ENCODE measurements at regions not wholly inside any gene's neighbourhood (a gene's known extent, or its start where the extent isn't known, plus 50 kb on each side); places are given as distances from the start of the nearest gene placed in this dataset.

DNA sequence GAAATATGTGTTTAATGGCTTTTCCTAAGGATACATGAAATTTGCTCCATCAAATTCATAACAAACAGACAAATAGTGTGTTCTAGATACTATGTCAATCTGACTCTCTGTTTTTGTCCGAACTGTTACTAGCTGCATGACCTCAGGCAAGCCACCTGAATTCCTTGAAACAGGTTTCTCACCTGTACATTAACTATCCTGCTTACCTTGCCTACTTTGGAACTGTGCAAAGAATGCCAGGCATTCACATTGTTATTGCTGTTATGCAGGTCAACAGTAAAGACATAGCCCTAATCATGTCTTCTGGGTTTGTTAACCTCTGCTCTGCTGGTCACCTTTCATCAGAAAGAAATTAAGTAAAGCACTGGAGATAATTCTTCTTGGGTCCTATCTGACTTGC is 1283.9 kb upstream of the CELF2 start:
- DNase-seq = no peak

- no peak for DNase-seq
Observed at GRCh38 chr10:9734218-9734617, 1283.5 kb upstream of the CELF2 start.

DNA sequence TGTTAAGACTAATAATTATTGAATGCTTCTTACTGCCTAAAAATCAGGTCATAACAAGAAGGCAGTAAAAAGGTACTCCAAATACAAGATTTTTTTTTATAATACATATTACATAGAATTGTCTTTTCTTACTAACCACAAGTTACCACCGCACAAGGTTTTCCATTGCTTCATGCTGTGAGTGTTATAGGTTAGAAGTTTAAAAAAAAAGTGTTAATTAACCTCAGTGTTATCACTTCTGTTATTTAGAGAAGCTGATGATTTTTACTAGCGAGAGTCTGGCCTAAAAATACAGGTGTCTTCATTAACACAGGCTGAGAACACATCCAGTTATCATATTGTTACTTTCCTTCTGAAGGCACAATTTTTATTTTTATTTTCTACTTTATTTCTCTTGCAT is 1281.9 kb upstream of the CELF2 start:
- no peak for DNase-seq

- DNase-seq = no peak
Observed at GRCh38 chr10:9743639-9744038, 1274.0 kb upstream of the CELF2 start.

- DNase-seq = no peak
Observed at GRCh38 chr10:9745158-9745557, 1272.5 kb upstream of the CELF2 start.

DNA sequence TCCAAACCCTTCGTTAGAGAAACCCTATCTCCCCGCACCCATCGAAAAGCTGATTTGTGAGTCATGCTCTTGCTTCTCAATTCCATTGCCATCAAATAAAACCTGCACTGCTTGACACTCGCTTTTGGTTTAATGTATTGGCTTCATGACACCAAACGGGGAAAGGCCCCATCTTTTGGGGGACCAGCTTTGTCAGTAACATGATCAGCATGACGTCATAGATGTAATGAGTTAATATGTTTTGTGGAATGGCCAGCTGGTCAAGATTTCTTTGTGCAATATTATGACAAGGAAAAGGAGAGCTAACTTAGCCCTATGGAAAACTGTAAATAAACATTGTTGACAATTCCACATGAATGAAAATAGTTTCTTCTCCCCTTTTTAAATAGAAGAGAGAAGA is 1260.5 kb upstream of the CELF2 start:
- DNase-seq = no peak

DNA sequence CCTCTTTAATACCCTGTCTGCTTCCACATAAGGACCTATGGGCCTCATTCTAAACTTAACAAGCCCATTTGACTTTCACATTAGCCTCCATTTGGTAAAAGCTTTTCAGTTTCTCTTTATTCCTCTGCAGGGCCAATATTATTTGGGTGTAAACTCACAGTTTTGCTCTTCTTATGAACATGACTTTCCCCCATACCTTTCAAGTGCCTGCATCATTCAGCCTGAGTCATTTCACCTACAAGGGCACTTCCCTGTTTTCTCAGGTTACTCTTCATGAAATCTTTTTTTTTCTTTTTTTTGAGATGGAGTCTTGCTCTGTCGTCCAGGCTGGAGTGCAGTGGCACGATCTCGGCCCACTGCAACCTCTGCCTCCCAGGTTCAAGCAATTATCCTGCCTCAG is 1258.1 kb upstream of the CELF2 start:
- DNase-seq = no peak

- no peak for DNase-seq
Observed at GRCh38 chr10:9762966-9763656, 1254.6 kb upstream of the CELF2 start.

GRCh38 chr10:9766762-9767161 is 1250.9 kb upstream of the CELF2 start:
- DNase-seq = no peak

DNA sequence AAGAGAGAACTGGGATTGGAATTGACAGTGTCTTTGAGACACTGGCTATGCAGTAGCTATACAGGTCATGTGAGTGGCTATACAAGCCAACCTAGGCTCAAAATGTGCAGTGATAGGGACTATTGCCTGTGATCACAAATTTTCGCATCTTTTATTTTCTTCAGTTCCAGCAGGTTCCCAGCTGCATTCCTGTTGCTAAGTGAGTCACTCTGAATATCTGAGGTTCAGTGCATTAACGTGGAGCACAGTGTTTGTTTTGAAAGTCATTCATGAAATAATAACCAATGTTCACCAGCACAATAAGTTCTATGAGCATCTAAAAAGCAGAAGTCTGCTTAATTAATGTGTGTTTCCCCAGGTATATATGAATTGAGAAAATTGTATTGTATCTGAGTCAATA is 1236.0 kb upstream of the CELF2 start:
- no peak for DNase-seq

GRCh38 chr10:9786101-9786500 is 1231.6 kb upstream of the CELF2 start:
- DNase-seq = no peak

GRCh38 chr10:9786576-9786975 is 1231.1 kb upstream of the CELF2 start:
- no peak for DNase-seq

GRCh38 chr10:9789996-9790395 is 1227.7 kb upstream of the CELF2 start:
- DNase-seq = no peak

GRCh38 chr10:9792181-9792580 is 1225.5 kb upstream of the CELF2 start:
- DNase-seq = no peak

DNA sequence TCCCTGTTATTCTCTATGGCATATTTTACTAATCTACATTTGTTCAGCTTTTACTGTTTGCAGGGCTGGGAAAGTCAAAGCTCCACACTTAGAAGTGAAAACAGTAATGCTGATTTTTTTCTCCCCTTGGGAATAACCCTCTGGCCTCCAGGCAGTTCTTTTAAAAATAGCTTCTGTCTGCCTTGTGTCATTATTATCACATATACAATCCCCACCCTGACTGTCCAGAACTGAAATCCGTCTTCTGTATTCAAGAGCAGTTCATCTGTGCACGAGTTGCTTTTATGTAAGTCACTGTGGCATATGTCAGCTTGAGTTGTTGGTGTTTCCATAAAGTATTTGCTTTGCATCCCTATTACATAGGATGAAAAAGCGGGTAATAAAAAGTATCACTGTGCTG is 1221.1 kb upstream of the CELF2 start:
- DNase-seq = no peak

DNA sequence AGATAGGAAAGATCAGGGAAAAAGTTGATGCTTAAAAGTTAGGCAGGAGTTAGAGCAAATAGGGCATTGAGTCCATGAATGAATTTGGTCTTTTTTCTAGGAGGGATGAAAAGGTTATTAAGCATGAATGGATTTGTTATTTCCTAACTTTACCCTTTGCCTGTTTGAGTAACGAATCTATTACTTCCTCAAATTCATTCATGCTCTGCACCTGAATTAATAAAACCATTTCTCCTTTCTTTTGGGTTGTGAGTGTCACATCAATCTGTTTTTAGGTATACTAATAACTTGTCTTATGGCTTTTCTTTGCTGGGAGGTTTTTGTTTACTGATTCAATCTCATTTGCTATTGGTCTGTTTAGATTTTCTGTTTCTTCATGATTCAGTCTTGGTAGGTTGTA is 1217.7 kb upstream of the CELF2 start:
- no peak for DNase-seq

DNA sequence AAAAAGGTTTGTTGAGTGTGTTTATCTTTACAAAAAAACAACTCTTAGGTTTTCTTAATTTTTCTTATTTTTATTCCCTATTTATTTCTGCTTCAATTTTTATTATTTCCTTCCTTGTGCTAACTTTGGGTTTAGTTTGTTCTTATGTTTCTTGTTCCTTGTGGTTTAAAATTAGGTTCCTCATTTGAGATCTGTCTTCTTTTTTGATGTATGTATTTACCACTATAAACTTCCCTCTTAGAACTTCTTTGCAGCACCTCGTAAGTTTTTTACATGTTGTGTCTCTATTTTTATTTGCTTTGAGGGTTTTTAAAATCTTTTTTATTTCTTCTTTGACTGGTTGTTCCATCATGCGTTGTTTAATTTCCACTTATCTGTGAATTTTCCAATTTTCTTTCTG is 1217.1 kb upstream of the CELF2 start:
- DNase-seq = no peak

DNA sequence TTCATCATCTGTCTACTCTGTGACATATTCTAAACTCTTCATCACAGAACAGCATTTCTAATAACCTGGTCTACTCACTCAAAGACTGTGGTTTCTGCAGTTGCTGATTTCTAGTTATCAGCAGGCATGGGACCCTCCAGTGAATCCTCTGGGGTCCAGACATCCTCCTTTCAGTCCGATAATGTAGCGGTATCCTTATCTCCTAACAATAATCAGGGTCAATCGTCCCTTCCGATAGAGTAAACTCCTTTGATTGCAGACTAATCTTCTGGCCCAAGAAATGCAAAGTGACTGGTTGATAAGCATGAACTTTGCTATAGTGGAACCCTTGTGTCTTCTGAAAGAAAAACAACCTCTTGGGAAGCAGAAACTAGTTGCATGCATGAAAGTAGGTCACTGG is 1209.8 kb upstream of the CELF2 start:
- DNase-seq = no peak

- DNase-seq = no peak
Observed at GRCh38 chr10:9811601-9812000, 1206.1 kb upstream of the CELF2 start.

DNA sequence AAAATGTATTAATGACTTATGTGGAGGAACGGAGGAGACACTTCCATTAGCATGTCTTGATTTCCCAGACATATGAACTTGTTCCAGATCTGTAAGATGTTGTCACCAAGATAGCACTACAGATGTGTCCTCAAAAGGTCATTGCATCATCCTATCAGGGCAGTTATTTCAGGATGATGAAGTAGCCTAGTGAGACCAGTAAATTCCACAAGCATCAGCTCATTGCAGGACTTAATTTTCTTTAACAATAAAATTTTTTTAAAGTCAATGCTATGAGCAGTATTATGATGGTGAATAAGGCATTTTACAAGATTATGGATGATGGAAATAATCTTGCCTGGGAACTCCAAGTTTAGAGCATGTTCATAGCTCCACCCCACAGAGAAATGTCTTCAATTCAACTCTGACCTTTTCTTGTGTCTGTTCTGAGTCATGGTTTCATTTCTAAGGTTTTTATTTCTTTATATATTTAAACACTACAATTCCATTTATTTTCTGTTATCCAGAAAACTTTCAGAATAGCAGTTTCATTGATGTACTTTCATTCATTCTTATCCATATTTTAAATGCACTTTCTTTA is 1203.3 kb upstream of the CELF2 start:
- no peak for DNase-seq

DNA sequence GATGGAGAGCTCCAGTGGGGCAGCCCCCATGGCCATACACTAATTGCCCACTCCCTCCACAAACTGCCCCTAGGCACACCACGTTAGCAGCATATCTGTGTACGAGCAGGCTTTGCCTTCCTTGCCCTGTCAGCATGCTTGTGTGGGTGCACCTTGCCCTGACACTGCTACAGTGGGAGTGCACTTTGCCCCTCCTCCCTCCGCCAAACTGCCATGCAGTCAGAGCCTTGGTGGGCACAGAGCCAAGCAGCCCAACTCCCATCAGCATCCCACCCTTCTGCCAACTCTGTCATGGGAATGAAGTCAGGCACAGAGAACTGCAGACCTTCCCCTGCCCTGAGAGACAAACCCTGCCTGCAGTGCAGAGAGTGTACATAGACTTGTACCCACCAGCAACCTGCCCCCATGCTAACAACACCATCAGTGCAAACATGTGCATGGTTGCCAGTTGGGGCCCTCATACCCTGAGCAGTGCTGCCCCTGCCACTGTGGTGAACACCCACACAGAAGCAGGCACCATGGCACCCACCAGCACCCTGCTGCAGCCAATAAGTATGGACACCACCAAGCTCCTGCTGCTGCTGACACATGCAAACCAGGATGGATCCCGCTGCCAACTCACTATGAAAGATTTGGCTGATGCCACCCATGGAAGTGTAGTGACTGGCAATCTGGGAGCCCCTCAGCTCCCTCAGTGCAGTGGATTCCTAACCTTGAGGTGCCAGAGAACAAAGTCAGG is 1197.7 kb upstream of the CELF2 start:
- no peak for DNase-seq

DNA sequence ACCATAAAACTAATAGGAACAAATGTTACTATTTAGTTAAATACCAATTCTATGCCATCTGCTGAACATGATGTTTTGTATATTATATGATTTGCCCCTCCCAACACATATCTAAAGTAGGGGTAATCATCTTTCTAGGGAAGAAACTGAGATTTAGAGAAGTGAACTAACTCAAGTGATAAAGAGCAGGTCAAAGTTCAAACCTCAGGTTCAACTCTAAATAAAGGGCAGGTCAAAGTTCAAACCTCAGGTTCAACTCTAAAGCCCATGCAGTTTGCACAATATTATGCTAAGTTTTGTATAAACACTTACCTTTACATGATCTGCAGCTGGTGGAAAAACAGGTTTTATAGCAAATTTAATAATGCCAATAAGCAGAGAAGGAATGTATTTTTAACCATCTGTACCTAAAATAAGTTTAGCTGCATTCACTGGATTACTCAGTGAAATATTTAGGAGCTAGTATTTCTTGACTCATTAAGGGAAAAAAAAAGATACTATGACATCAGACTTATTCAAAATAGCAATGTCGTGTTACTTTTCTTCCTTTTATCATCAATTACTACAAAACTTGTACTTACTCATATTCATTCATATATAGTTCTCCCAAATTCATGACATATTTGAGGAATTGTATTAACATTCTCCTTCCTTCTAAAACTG is 1194.3 kb upstream of the CELF2 start:
- no peak for DNase-seq

GRCh38 chr10:9824631-9825071 is 1193.0 kb upstream of the CELF2 start:
- DNase-seq = no peak

DNA sequence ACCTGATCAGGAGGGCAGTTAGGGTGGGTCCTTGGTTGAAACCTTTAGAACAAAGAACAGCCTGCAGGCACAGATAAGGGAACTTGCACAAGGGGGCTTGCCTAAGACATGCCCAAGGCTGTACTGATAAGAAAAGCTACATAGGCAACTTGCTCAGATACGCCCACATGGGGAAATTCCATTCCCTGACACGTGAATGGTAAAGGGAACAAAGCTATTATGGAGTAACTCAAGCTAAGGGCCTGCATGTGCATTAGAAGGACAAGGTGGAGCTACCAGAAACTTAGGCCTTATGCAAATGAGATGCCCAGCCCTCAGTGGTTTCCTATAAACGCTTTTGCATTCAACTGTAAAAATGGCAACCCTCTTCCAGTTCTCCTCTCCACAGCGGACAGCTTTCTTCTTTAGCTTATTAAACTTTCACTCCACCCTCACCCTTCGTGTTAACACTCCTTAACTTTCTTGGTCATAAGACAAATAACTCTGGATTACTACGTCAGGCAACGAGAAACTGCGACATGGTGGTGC is 1192.1 kb upstream of the CELF2 start:
- DNase-seq = no peak

Measured in KG1 (cell line).